ENCODE measurements at regions not wholly inside any gene's neighbourhood (a gene's known extent, or its start where the extent isn't known, plus 50 kb on each side); places are given as distances from the start of the nearest gene placed in this dataset.

- TF ChIP-seq EP300 (IDR thresholded peaks at IDR 0.05; ENCODE audit: borderline replicate concordance in 1 of 2, control insufficient read depth in 1 of 2, low read depth in 2 of 2, low read length in 2 of 2) (no peak), ZBTB40 (IDR thresholded peaks at IDR 0.05; ENCODE audit: borderline replicate concordance) (no peak), SUZ12 (IDR thresholded peaks at IDR 0.05; ENCODE audit: unreplicated experiment) (no peak), POLR2A (IDR thresholded peaks at IDR 0.05; ENCODE audit: low read depth, low read length) (no peak), POLR2AphosphoS5 (IDR thresholded peaks at IDR 0.05; ENCODE audit: low read length) (no peak), CTCF (IDR thresholded peaks at IDR 0.05 in 2 of 3, conservative IDR thresholded peaks at IDR 0.05 in 1 of 3; ENCODE audit: control insufficient read depth in 2 of 3, extremely low read depth in 1 of 3, insufficient read depth in 1 of 3, low read depth in 3 of 3, low read length in 3 of 3) (no peak), SIN3A (IDR thresholded peaks at IDR 0.05; ENCODE audit: low read depth, low read length) (no peak), SP1 (IDR thresholded peaks at IDR 0.05; ENCODE audit: low read depth, low read length) (no peak), RAD21 (IDR thresholded peaks at IDR 0.05; ENCODE audit: insufficient read depth, low read depth, low read length) (no peak), RFX5 (IDR thresholded peaks at IDR 0.05; ENCODE audit: low read depth, low read length) (no peak), YY1 (IDR thresholded peaks at IDR 0.05; ENCODE audit: low read depth, low read length) (no peak), NRF1 (conservative IDR thresholded peaks at IDR 0.05; ENCODE audit: low read depth, low read length) (no peak)
Observed at GRCh38 chr12:90257927-90258624, 549.4 kb upstream of the ATP2B1 start.

All from GM12878 (cell line).